ENCODE measurements at regions not wholly inside any gene's neighbourhood (a gene's known extent, or its start where the extent isn't known, plus 50 kb on each side); places are given as distances from the start of the nearest gene placed in this dataset.

- H3K9ac ChIP-seq: no peak overlapping the region
- H2AFZ ChIP-seq: no peak overlapping the region
- H3K4me3 ChIP-seq: no peak overlapping the region
- no peaks in the 10 kb centered on the region for H4K20me1 ChIP-seq (ENCODE audit: insufficient read depth)
- in situ Hi-C loops (cut with MboI): no loop called here
- DNase-seq: no peak
- H3K9me3 ChIP-seq (ENCODE audit: low read depth): no peaks in the 10 kb centered on the region
- WGBS, 2 experiments (ENCODE audit: low coverage in 1 of 2, low lambda C conversion rate in 2 of 2, missing lambda C conversion rate in 2 of 2): 0% methylated on average over 1 of the region's 1 CpG
- H3F3A ChIP-seq (ENCODE audit: insufficient read depth): no peaks in the 10 kb centered on the region
- H3K4me1 ChIP-seq (ENCODE audit: insufficient read depth): no peaks in the 10 kb centered on the region
- no peak overlapping the region for H3K4me2 ChIP-seq (ENCODE audit: unreplicated experiment)
- H3K36me3 ChIP-seq (ENCODE audit: low read depth): no peaks in the 10 kb centered on the region
- no peaks in the 10 kb centered on the region for H3K27me3 ChIP-seq (replicated peaks; ENCODE audit: insufficient read depth)
- H3K79me2 ChIP-seq (ENCODE audit: insufficient read depth): no peaks in the 10 kb centered on the region
- H3K9me2 ChIP-seq (ENCODE audit: insufficient read depth): no peaks in the 10 kb centered on the region
- no peak overlapping the region for H3K27ac ChIP-seq
- TF ChIP-seq EZH2phosphoT487 (IDR thresholded peaks at IDR 0.05; ENCODE audit: insufficient read depth, low read depth): no peak
- TF ChIP-seq EZH2 (IDR thresholded peaks at IDR 0.05; ENCODE audit: insufficient read depth, poor library complexity, severe bottlenecking): no peak
Measured at GRCh38 chr2:82667491-82667890, 1791.6 kb downstream of the SUCLG1 start.

GRCh38 chr2:82665691-82666090 lies 1793.4 kb downstream of the SUCLG1 start:
- no peak for DNase-seq
- TF ChIP-seq EZH2phosphoT487 (IDR thresholded peaks at IDR 0.05; ENCODE audit: insufficient read depth, low read depth): no peak
- TF ChIP-seq EZH2 (IDR thresholded peaks at IDR 0.05; ENCODE audit: insufficient read depth, poor library complexity, severe bottlenecking): no peak
- Histone ChIP-seq H3K36me3 (ENCODE audit: low read depth) (no peaks in the 10 kb centered on the region), H3K9me2 (ENCODE audit: insufficient read depth) (no peaks in the 10 kb centered on the region), H3K9me3 (ENCODE audit: low read depth) (no peaks in the 10 kb centered on the region), H3K4me3 (no peak overlapping the region), H3K27me3 (replicated peaks; ENCODE audit: insufficient read depth) (no peaks in the 10 kb centered on the region), H3F3A (ENCODE audit: insufficient read depth) (no peaks in the 10 kb centered on the region), H3K4me2 (ENCODE audit: unreplicated experiment) (no peak overlapping the region), H3K4me1 (ENCODE audit: insufficient read depth) (no peaks in the 10 kb centered on the region), H2AFZ (no peak overlapping the region), H3K9ac (no peak overlapping the region), H4K20me1 (ENCODE audit: insufficient read depth) (no peaks in the 10 kb centered on the region), H3K27ac (no peak overlapping the region), H3K79me2 (ENCODE audit: insufficient read depth) (no peaks in the 10 kb centered on the region)
- WGBS, 2 experiments (ENCODE audit: low coverage in 1 of 2, low lambda C conversion rate in 2 of 2, missing lambda C conversion rate in 2 of 2): 7 to 8% methylated on average over 3 of the region's 3 CpGs
- in situ Hi-C loops (cut with MboI): no loop called here

GRCh38 chr2:82657106-82657505 lies 1802.0 kb downstream of the SUCLG1 start:
- no peaks in the 10 kb centered on the region for H3K9me2 ChIP-seq (ENCODE audit: insufficient read depth)
- H3K27me3 ChIP-seq (replicated peaks; ENCODE audit: insufficient read depth): no peaks in the 10 kb centered on the region
- H4K20me1 ChIP-seq (ENCODE audit: insufficient read depth): no peaks in the 10 kb centered on the region
- no peaks in the 10 kb centered on the region for H3K4me1 ChIP-seq (ENCODE audit: insufficient read depth)
- no peaks in the 10 kb centered on the region for H3K36me3 ChIP-seq (ENCODE audit: low read depth)
- no peak for DNase-seq
- no peaks in the 10 kb centered on the region for H3F3A ChIP-seq (ENCODE audit: insufficient read depth)
- H3K4me3 ChIP-seq: no peak overlapping the region
- H2AFZ ChIP-seq: no peak overlapping the region
- no peak overlapping the region for H3K4me2 ChIP-seq (ENCODE audit: unreplicated experiment)
- H3K9me3 ChIP-seq (ENCODE audit: low read depth): no peaks in the 10 kb centered on the region
- WGBS, 2 experiments (ENCODE audit: low coverage in 1 of 2, low lambda C conversion rate in 2 of 2, missing lambda C conversion rate in 2 of 2): 19 to 21% methylated on average over 2 of the region's 2 CpGs
- TF ChIP-seq EZH2phosphoT487 (IDR thresholded peaks at IDR 0.05; ENCODE audit: insufficient read depth, low read depth): no peak
- TF ChIP-seq EZH2 (IDR thresholded peaks at IDR 0.05; ENCODE audit: insufficient read depth, poor library complexity, severe bottlenecking): no peak
- H3K9ac ChIP-seq: no peak overlapping the region
- H3K79me2 ChIP-seq (ENCODE audit: insufficient read depth): no peaks in the 10 kb centered on the region
- no peak overlapping the region for H3K27ac ChIP-seq
- in situ Hi-C loops (cut with MboI): no loop called here

GRCh38 chr2:82656420-82656819 lies 1802.7 kb downstream of the SUCLG1 start:
- Histone ChIP-seq H3F3A (ENCODE audit: insufficient read depth) (no peaks in the 10 kb centered on the region), H3K4me2 (ENCODE audit: unreplicated experiment) (no peak overlapping the region), H3K27me3 (replicated peaks; ENCODE audit: insufficient read depth) (no peaks in the 10 kb centered on the region), H3K27ac (no peak overlapping the region), H3K4me1 (ENCODE audit: insufficient read depth) (no peaks in the 10 kb centered on the region), H4K20me1 (ENCODE audit: insufficient read depth) (no peaks in the 10 kb centered on the region), H3K79me2 (ENCODE audit: insufficient read depth) (no peaks in the 10 kb centered on the region), H3K4me3 (no peak overlapping the region), H2AFZ (no peak overlapping the region), H3K9ac (no peak overlapping the region), H3K9me2 (ENCODE audit: insufficient read depth) (no peaks in the 10 kb centered on the region), H3K9me3 (ENCODE audit: low read depth) (no peaks in the 10 kb centered on the region), H3K36me3 (ENCODE audit: low read depth) (no peaks in the 10 kb centered on the region)
- in situ Hi-C loops (cut with MboI): no loop called here
- TF ChIP-seq EZH2 (IDR thresholded peaks at IDR 0.05; ENCODE audit: insufficient read depth, poor library complexity, severe bottlenecking) (no peak), EZH2phosphoT487 (IDR thresholded peaks at IDR 0.05; ENCODE audit: insufficient read depth, low read depth) (no peak)
- 3 to 5% methylated on average over 2 of the region's 2 CpGs for WGBS, 2 experiments (ENCODE audit: low coverage in 1 of 2, low lambda C conversion rate in 2 of 2, missing lambda C conversion rate in 2 of 2)
- DNase-seq: no peak

GRCh38 chr2:82652117-82652516 lies 1807.0 kb downstream of the SUCLG1 start:
- no peak for TF ChIP-seq EZH2 (IDR thresholded peaks at IDR 0.05; ENCODE audit: insufficient read depth, poor library complexity, severe bottlenecking)
- no peak for TF ChIP-seq EZH2phosphoT487 (IDR thresholded peaks at IDR 0.05; ENCODE audit: insufficient read depth, low read depth)
- in situ Hi-C loops (cut with MboI): no loop called here
- H3K9me2 ChIP-seq (ENCODE audit: insufficient read depth): no peaks in the 10 kb centered on the region

More at GRCh38 chr2:82652117-82652516, 1807.0 kb downstream of the SUCLG1 start:
- H2AFZ ChIP-seq: no peak overlapping the region
- no peak for DNase-seq
- no peaks in the 10 kb centered on the region for H3K79me2 ChIP-seq (ENCODE audit: insufficient read depth)
- H3K4me3 ChIP-seq: no peak overlapping the region
- no peak overlapping the region for H3K4me2 ChIP-seq (ENCODE audit: unreplicated experiment)
- no peaks in the 10 kb centered on the region for H3K27me3 ChIP-seq (replicated peaks; ENCODE audit: insufficient read depth)
- H3K27ac ChIP-seq: no peak overlapping the region
- H3K4me1 ChIP-seq (ENCODE audit: insufficient read depth): no peaks in the 10 kb centered on the region
- no peak overlapping the region for H3K9ac ChIP-seq
- H4K20me1 ChIP-seq (ENCODE audit: insufficient read depth): no peaks in the 10 kb centered on the region
- no peaks in the 10 kb centered on the region for H3K9me3 ChIP-seq (ENCODE audit: low read depth)
- H3K36me3 ChIP-seq (ENCODE audit: low read depth): no peaks in the 10 kb centered on the region
- no peaks in the 10 kb centered on the region for H3F3A ChIP-seq (ENCODE audit: insufficient read depth)

All from GM23248 (cell line).